Endothelial cell of umbilical vein (primary cell): ENCODE measurements at regions not wholly inside any gene's neighbourhood (a gene's known extent, or its start where the extent isn't known, plus 50 kb on each side); places are given as distances from the start of the nearest gene placed in this dataset.

Experiments used
- CTCF ChIP-seq, 2 donors: IDR thresholded peaks; 1 replicate in 1 of 2; 2 replicates in 1 of 2; pipeline ENCODE4 v1.5.1; 2011; ENCODE audit warnings: low read length in 2 of 2, mild to moderate bottlenecking in 2 of 2, moderate library complexity in 2 of 2, control low read depth in 1 of 2, inconsistent platforms in 1 of 2, low read depth in 1 of 2; ENCODE audit not compliant: insufficient read depth in 1 of 2; ENCODE audit errors: extremely low read depth in 1 of 2
- FOS ChIP-seq: IDR thresholded peaks from 2 replicates; pipeline ENCODE4 v1.6.1; 2011; ENCODE audit warnings: mild to moderate bottlenecking, low read length, moderate library complexity, borderline replicate concordance; ENCODE audit not compliant: insufficient read depth

- TF ChIP-seq FOS (no peak), CTCF (IDR thresholded peaks at IDR 0.05; ENCODE audit: extremely low read depth in 1 of 2, insufficient read depth in 1 of 2, low read depth in 1 of 2, low read length in 2 of 2) (no peak)
These were observed 170.7 kb downstream of the CYRIA start for GRCh38 chr2:16494836-16495508.
